ENCODE measurements at regions not wholly inside any gene's neighbourhood (a gene's known extent, or its start where the extent isn't known, plus 50 kb on each side); places are given as distances from the start of the nearest gene placed in this dataset.

GRCh38 chr10:10847387-10847786, 170.3 kb upstream of the CELF2 start:
- TF ChIP-seq POLR2AphosphoS5 (IDR thresholded peaks at IDR 0.05; ENCODE audit: low read depth): no peak
- TF ChIP-seq GABPA (IDR thresholded peaks at IDR 0.05; ENCODE audit: low read depth): no peak
- TF ChIP-seq, protein P1, sequence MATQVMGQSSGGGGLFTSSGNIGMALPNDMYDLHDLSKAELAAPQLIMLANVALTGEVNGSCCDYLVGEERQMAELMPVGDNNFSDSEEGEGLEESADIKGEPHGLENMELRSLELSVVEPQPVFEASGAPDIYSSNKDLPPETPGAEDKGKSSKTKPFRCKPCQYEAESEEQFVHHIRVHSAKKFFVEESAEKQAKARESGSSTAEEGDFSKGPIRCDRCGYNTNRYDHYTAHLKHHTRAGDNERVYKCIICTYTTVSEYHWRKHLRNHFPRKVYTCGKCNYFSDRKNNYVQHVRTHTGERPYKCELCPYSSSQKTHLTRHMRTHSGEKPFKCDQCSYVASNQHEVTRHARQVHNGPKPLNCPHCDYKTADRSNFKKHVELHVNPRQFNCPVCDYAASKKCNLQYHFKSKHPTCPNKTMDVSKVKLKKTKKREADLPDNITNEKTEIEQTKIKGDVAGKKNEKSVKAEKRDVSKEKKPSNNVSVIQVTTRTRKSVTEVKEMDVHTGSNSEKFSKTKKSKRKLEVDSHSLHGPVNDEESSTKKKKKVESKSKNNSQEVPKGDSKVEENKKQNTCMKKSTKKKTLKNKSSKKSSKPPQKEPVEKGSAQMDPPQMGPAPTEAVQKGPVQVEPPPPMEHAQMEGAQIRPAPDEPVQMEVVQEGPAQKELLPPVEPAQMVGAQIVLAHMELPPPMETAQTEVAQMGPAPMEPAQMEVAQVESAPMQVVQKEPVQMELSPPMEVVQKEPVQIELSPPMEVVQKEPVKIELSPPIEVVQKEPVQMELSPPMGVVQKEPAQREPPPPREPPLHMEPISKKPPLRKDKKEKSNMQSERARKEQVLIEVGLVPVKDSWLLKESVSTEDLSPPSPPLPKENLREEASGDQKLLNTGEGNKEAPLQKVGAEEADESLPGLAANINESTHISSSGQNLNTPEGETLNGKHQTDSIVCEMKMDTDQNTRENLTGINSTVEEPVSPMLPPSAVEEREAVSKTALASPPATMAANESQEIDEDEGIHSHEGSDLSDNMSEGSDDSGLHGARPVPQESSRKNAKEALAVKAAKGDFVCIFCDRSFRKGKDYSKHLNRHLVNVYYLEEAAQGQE (IDR thresholded peaks at IDR 0.05; ENCODE audit: insufficient replicate concordance, low read depth): no peak
- Histone ChIP-seq H3K4me3 (replicated peaks; ENCODE audit: insufficient read depth, low read length) (no peak overlapping the region), H3K27me3 (ENCODE audit: insufficient read depth, poor library complexity, severe bottlenecking) (no peaks in the 10 kb centered on the region), H3K27ac (replicated peaks) (no peak overlapping the region)
- no peak for DNase-seq (ENCODE audit: low read depth in 1 of 2, low spot score in 1 of 2)

- no peaks in the 10 kb centered on the region for H3K27me3 ChIP-seq (ENCODE audit: insufficient read depth, poor library complexity, severe bottlenecking)
- TF ChIP-seq SPI1 (IDR thresholded peaks at IDR 0.05; ENCODE audit: borderline replicate concordance, low read depth) (no peak), GABPA (IDR thresholded peaks at IDR 0.05; ENCODE audit: low read depth) (no peak), CTCF (IDR thresholded peaks at IDR 0.05; ENCODE audit: insufficient read depth, low read length) (no peak), POLR2AphosphoS5 (IDR thresholded peaks at IDR 0.05; ENCODE audit: low read depth) (no peak)
- TF ChIP-seq, protein P1 (IDR thresholded peaks at IDR 0.05; ENCODE audit: insufficient replicate concordance, low read depth): no peak
These were observed 169.1 kb upstream of the CELF2 start for GRCh38 chr10:10848488-10849111.

GRCh38 chr10:10849306-10849705, 168.4 kb upstream of the CELF2 start:
- TF ChIP-seq CTCF (IDR thresholded peaks at IDR 0.05; ENCODE audit: insufficient read depth, low read length): no peak
- no peak for TF ChIP-seq GABPA (IDR thresholded peaks at IDR 0.05; ENCODE audit: low read depth)
- no peak for TF ChIP-seq SPI1 (IDR thresholded peaks at IDR 0.05; ENCODE audit: borderline replicate concordance, low read depth)
- no peak for DNase-seq (ENCODE audit: low read depth in 1 of 2, low spot score in 1 of 2)
- no peak overlapping the region for H3K27ac ChIP-seq (replicated peaks)
- H3K27me3 ChIP-seq (ENCODE audit: insufficient read depth, poor library complexity, severe bottlenecking): no peaks in the 10 kb centered on the region
- no peak overlapping the region for H3K4me3 ChIP-seq (replicated peaks; ENCODE audit: insufficient read depth, low read length)

More at GRCh38 chr10:10848488-10849111, 169.1 kb upstream of the CELF2 start:
- H3K4me3 ChIP-seq (replicated peaks; ENCODE audit: insufficient read depth, low read length): no peak overlapping the region
- H3K27ac ChIP-seq (replicated peaks): no peak overlapping the region
- DNase-seq (ENCODE audit: low read depth in 1 of 2, low spot score in 1 of 2): no peak

GRCh38 chr10:10850214-10850613, 167.5 kb upstream of the CELF2 start:
- DNase-seq (ENCODE audit: low read depth in 1 of 2, low spot score in 1 of 2): no peak
- Histone ChIP-seq H3K4me3 (replicated peaks; ENCODE audit: insufficient read depth, low read length) (no peak overlapping the region), H3K27ac (replicated peaks) (no peak overlapping the region), H3K27me3 (ENCODE audit: insufficient read depth, poor library complexity, severe bottlenecking) (no peaks in the 10 kb centered on the region)
- TF ChIP-seq, protein P1 (IDR thresholded peaks at IDR 0.05; ENCODE audit: insufficient replicate concordance, low read depth): no peak
- TF ChIP-seq POLR2AphosphoS5 (IDR thresholded peaks at IDR 0.05; ENCODE audit: low read depth) (no peak), GABPA (IDR thresholded peaks at IDR 0.05; ENCODE audit: low read depth) (no peak), SPI1 (IDR thresholded peaks at IDR 0.05; ENCODE audit: borderline replicate concordance, low read depth) (no peak), CTCF (IDR thresholded peaks at IDR 0.05; ENCODE audit: insufficient read depth, low read length) (no peak)

Measured in HL-60 (cell line).